Activated T-helper 1 cell treated with anti-CD3 and anti-CD28 coated beads, Interleukin-12 subunit alpha, Interleukin-12 subunit beta, Interleukin-2, Interleukin-4 antibody, amounts not matched to agents 30 ng/mL and 10 ng/mL and 1 ng/mL, durations not matched to agents 14 hours and 24 hours and 36 hours (primary cell): ENCODE measurements at regions not wholly inside any gene's neighbourhood (a gene's known extent, or its start where the extent isn't known, plus 50 kb on each side); places are given as distances from the start of the nearest gene placed in this dataset.

Source experiments
- DNase-seq: peaks from one replicate; pipeline ENCODE4 v3.0.0; 2021; ENCODE audit warnings: low spot score
- H3K27ac Mint-ChIP-seq: one replicate; pipeline ENCODE4 v1.8.0; 2021; ENCODE audit warnings: mild to moderate bottlenecking, mixed read lengths
- H3K27me3 Mint-ChIP-seq: one replicate; pipeline ENCODE4 v1.8.0; 2022; ENCODE audit warnings: mild to moderate bottlenecking, moderate library complexity, mixed read lengths; ENCODE audit not compliant: insufficient read depth
- H3K36me3 Mint-ChIP-seq: one replicate; pipeline ENCODE4 v1.8.0; 2021; ENCODE audit warnings: low read depth, mixed read lengths
- H3K4me1 Mint-ChIP-seq: one replicate; pipeline ENCODE4 v1.8.0; 2021; ENCODE audit warnings: low read depth, mixed read lengths
- H3K4me3 Mint-ChIP-seq: one replicate; pipeline ENCODE4 v1.8.0; 2021; ENCODE audit warnings: mild to moderate bottlenecking, moderate library complexity, mixed read lengths
- H3K9me3 Mint-ChIP-seq: one replicate; pipeline ENCODE4 v1.8.0; 2021; ENCODE audit warnings: mixed read lengths
- intact Hi-C: fragments of 100-400 bp; cut with micrococcal nuclease; formaldehyde crosslinking; loops from one replicate; pipeline ENCODE4 v1.15.1; 2024

DNA sequence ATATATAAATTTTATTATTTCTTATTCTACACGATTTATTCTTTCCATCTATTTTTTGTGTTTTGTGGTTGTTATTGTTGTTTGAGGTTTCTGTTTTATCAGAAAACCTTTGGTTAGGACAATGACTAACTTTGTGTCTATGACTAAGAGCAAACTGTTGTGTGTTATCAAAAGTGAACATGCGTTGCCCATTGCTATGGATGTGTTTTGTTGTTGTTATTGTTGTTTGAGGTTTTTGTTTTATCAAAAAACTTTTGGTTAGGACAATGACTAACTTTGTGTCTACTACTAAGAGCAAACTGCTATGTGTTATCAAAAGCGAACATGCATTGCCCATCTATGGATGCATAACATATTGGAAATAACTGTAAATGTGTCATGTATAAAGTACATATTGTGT, 692.3 kb downstream of the SLITRK1 start:
- no peaks in the 10 kb centered on the region for H3K36me3 Mint-ChIP-seq
- no peak for DNase-seq
- no peak overlapping the region for H3K4me3 Mint-ChIP-seq
- no peaks in the 10 kb centered on the region for H3K27me3 Mint-ChIP-seq
- H3K4me1 Mint-ChIP-seq = no peaks in the 10 kb centered on the region
- intact Hi-C loops = no loop called here
- peaks cover 7% of the 10 kb centered on the region for H3K9me3 Mint-ChIP-seq
- no peak overlapping the region for H3K27ac Mint-ChIP-seq

DNA sequence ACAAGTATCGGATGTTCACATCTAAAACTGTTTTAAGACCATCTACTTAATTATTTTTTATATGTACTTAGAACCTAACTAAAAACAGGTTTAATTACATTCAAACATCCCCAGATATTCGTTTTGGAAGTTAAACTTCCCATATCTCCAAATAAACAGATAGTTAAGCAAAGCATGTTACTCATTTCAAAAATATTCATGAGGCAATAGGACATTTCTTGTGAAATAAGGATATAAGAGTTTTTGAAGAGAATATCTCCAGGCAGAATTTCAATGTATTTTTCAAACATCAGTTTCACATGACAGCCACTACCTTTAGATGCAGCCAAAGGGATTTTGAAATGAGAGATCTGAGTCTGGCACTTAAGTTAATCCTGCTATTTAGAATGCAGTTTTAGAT, 697.5 kb downstream of the SLITRK1 start:
- H3K27ac Mint-ChIP-seq = no peak overlapping the region
- H3K4me3 Mint-ChIP-seq = no peak overlapping the region
- DNase-seq = no peak
- no peaks in the 10 kb centered on the region for H3K27me3 Mint-ChIP-seq
- H3K36me3 Mint-ChIP-seq = no peaks in the 10 kb centered on the region
- H3K4me1 Mint-ChIP-seq = no peaks in the 10 kb centered on the region
- H3K9me3 Mint-ChIP-seq = peaks cover 12% of the 10 kb centered on the region
- intact Hi-C loops = no loop called here

DNA sequence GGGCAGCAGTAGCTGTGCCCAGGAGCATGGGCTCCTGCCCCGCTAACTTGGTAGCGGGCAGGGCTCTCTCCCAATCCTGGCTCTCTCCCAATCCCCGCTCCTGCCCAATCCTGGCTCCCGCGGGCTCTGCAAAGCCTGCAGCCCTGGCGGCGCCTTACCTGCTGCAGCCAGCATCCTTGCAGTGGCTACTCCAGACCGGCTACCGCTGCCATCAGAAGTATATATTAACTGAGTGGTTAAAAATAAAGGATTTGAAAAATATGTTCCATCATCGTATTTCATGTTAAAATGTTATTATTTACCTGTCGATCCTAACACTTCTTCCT, 698.2 kb downstream of the SLITRK1 start:
- Mint-ChIP-seq H3K4me1 (no peaks in the 10 kb centered on the region), H3K4me3 (no peak overlapping the region), H3K27me3 (no peaks in the 10 kb centered on the region), H3K9me3 (peaks cover 12% of the 10 kb centered on the region), H3K36me3 (no peaks in the 10 kb centered on the region), H3K27ac (no peak overlapping the region)
- DNase-seq = no peak
- intact Hi-C loops = no loop called here

DNA sequence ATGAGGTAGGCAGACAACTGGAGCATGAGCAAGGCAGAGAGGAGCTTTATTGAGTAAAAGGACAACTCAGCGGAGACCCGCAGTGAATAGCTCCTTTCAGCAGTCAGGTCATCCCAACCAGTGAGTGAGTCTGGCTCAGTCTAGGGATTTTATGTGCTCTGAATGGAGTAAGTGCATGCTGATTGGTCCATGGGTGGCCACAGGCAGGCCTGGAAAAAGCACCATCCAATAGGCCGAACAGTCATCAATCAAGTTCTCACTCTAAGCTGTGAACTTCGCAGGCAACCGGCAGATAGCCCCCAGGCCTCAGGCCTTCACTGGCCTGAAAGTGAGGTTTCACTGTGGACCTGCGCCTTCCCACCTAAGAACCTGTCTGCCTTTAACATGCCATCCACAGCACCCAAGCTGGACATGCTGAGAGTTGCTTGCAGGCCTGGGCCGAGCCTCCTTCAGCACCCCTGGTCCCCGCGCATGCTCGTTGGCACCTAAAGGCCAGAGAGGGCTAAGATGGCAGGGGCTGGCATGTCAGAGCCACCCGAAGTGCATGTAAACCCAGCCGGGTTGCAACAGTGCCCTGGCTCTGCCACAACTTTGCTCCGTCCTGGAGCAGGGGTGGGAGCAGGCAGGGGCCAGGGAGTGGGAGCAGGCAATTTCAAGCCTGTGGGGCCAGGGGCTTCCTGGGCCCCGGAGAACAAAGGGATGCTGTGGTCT, 698.7 kb downstream of the SLITRK1 start:
- Mint-ChIP-seq H3K4me3 (no peak overlapping the region), H3K27me3 (no peaks in the 10 kb centered on the region), H3K9me3 (peaks cover 12% of the 10 kb centered on the region), H3K36me3 (no peaks in the 10 kb centered on the region), H3K27ac (no peak overlapping the region), H3K4me1 (no peaks in the 10 kb centered on the region)
- intact Hi-C loops = no loop called here
- no peak for DNase-seq

DNA sequence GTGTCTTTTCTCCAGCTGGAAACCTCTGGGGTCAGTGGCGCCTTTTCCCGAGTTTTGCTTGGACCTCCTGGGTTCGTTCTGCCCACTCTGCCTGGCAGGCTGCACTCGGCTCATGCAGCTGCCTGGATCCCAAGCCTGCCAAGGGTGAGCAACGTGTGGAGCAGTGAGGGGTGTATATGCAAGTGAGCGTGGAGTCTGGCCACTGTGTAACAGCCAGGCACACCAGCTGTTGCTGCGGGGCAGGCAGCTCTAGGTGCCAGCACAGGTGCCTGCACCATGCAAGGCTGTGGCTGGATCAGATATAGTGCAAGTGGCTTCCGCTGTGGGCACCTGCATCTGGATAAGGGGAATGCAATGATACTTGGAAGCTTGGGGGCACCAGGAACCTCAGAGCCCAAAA, 699.4 kb downstream of the SLITRK1 start:
- Mint-ChIP-seq H3K4me3 (no peak overlapping the region), H3K4me1 (no peaks in the 10 kb centered on the region), H3K27ac (no peak overlapping the region), H3K36me3 (no peaks in the 10 kb centered on the region), H3K9me3 (peaks cover 12% of the 10 kb centered on the region), H3K27me3 (no peaks in the 10 kb centered on the region)
- intact Hi-C loops = no loop called here
- no peak for DNase-seq

DNA sequence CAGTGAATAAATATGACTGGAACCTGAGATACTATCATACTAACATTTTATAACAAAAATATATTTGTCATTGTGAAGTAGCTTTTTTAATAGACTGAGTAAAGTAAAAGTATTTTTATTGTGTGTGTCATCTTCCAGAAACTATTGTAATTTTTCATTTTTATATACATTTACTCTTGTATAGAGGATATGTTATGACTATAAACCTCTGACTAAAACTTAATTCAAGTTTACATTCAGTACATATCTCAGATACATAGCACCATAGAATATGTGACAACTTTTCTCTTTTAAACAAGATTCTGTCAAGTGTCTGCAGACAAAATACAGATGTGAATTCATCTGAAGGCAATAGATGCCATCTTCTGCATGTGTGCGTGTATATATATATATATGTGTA, 704.3 kb downstream of the SLITRK1 start:
- intact Hi-C loops = no loop called here
- H3K27ac Mint-ChIP-seq = no peak overlapping the region
- DNase-seq = no peak
- peaks cover 7% of the 10 kb centered on the region for H3K9me3 Mint-ChIP-seq
- H3K27me3 Mint-ChIP-seq = no peaks in the 10 kb centered on the region
- no peaks in the 10 kb centered on the region for H3K36me3 Mint-ChIP-seq
- H3K4me3 Mint-ChIP-seq = no peak overlapping the region
- no peaks in the 10 kb centered on the region for H3K4me1 Mint-ChIP-seq

DNA sequence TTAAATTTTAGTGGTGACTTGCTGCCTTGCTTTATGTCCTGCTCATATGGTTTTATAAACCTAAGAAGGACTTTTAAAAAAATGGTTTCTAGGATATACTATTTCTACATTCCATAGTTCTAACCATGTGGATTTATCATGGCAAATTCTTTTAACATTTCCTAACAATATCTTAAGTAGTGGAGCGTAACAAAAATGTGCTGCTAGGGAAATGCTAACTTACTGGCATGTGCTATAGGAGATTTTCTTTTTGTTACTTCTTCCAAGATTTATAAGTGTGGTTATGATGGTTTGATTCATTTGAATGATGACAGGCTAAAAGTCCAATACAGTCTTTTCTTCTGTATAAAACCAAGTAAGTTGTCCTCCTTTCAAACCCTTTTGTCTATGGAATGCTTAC, 713.7 kb downstream of the SLITRK1 start:
- Mint-ChIP-seq H3K4me1 (no peaks in the 10 kb centered on the region), H3K36me3 (no peaks in the 10 kb centered on the region), H3K27me3 (no peaks in the 10 kb centered on the region), H3K4me3 (no peak overlapping the region), H3K9me3 (no peaks in the 10 kb centered on the region), H3K27ac (no peak overlapping the region)
- intact Hi-C loops = no loop called here
- no peak for DNase-seq

DNA sequence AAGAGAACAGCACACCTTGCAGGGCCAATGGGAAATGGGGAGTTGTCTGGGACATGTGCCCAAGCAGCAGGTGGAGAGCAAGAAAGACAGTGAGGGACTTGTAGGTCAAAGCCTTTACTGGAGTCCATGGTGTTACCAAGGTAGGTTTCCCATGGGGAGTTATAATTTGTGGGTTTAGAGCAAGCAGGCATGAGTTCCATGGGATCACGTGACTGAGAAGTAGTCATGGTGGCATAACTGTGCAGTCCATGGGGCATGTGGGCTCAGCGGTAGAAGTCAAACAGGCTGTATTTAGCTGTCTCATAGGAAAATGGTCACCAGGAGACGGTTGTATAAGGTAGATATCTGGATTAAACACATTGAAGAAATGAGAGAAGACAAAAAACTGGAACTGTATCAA, 715.1 kb downstream of the SLITRK1 start:
- Mint-ChIP-seq H3K27ac (no peak overlapping the region), H3K27me3 (no peaks in the 10 kb centered on the region), H3K4me1 (no peaks in the 10 kb centered on the region), H3K36me3 (no peaks in the 10 kb centered on the region), H3K4me3 (no peak overlapping the region), H3K9me3 (no peaks in the 10 kb centered on the region)
- no peak for DNase-seq
- intact Hi-C loops = no loop called here

DNA sequence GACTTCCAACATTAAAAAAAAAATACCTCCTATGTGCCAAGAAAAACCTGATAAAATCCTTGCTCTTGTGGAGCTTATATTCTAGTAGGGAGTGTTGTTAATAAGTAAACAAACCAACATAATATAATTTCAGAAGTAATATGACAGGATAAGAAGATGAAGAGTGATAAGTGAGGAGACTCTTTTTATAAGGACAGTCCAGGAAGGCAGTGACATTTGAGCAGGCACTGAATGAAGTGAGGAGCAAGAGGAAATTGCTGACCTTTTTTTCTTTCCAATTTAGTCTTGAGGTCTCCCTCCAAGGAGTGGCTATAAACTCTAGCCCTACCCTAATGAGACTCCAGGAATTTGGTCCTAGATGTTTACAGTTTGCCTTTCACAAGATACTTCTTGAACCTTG, 715.7 kb downstream of the SLITRK1 start:
- H3K4me1 Mint-ChIP-seq = no peaks in the 10 kb centered on the region
- H3K27me3 Mint-ChIP-seq = no peaks in the 10 kb centered on the region
- H3K4me3 Mint-ChIP-seq = no peak overlapping the region
- H3K36me3 Mint-ChIP-seq = no peaks in the 10 kb centered on the region
- intact Hi-C loops = no loop called here
- H3K9me3 Mint-ChIP-seq = no peaks in the 10 kb centered on the region
- H3K27ac Mint-ChIP-seq = no peak overlapping the region
- DNase-seq = no peak

DNA sequence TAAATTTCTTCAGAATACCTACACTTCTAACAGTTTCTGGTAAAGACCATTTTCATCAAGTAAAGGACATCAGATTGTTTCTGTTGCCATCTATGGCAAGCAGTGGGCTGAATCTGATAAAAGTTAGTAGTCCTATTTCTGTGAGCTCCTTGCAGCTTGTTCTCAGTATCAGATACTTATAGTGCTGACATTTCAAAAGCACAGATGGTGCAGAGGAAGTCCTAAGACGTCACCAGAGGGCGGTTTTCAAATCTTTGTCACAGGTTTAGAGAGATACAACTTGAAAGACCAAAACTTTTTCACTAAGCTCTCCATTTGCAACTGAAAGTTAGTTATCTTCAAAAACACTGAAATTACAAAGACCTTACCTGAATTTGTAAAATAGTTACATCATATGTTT, 719.8 kb downstream of the SLITRK1 start:
- no peak for DNase-seq
- no peak overlapping the region for H3K27ac Mint-ChIP-seq
- H3K4me1 Mint-ChIP-seq = no peaks in the 10 kb centered on the region
- no peaks in the 10 kb centered on the region for H3K36me3 Mint-ChIP-seq
- no peaks in the 10 kb centered on the region for H3K27me3 Mint-ChIP-seq
- H3K9me3 Mint-ChIP-seq = no peaks in the 10 kb centered on the region
- intact Hi-C loops = no loop called here
- no peak overlapping the region for H3K4me3 Mint-ChIP-seq

DNA sequence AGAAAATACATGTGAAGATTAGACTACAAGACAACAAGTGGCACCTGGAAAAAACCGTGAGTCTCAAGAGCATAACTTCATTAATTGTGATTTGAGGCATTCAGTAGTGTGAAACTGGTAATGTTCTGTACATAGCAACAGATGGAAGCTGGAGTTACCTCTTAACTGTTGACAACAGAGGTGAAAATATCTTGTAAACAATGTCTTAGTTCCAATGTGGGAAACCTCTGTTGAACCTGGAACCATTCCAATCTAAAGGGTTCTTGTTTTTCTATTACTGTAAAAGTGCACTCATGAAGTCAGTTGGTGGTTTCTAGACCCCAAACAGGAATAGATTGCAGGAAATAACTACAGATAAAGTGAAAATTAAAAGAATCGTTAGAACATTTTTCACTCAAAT, 728.4 kb downstream of the SLITRK1 start:
- Mint-ChIP-seq H3K4me3 (no peak overlapping the region), H3K9me3 (peaks cover 4% of the 10 kb centered on the region), H3K27me3 (no peaks in the 10 kb centered on the region), H3K36me3 (no peaks in the 10 kb centered on the region), H3K4me1 (no peaks in the 10 kb centered on the region), H3K27ac (no peak overlapping the region)
- DNase-seq = no peak
- intact Hi-C loops = no loop called here

DNA sequence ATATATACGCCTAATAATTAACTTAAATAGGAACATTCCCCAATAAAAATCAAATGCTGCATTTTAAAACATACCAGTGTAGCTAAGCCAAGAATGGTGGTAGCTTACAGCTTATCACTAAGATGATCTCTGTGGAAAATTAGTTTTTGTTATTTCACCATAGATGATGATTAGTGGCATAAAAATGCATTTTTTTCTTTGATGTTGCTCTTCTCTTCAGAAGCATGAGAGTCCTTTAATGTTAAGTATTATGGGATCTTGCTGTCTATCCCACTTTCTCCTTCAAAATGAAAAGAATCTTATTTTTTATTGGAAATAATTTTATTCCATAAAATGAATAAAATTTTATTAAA, 731.0 kb downstream of the SLITRK1 start:
- no peaks in the 10 kb centered on the region for H3K36me3 Mint-ChIP-seq
- H3K27me3 Mint-ChIP-seq = no peaks in the 10 kb centered on the region
- peaks cover 4% of the 10 kb centered on the region for H3K9me3 Mint-ChIP-seq
- intact Hi-C loops = no loop called here
- H3K4me1 Mint-ChIP-seq = no peaks in the 10 kb centered on the region
- DNase-seq = no peak
- no peak overlapping the region for H3K4me3 Mint-ChIP-seq
- no peak overlapping the region for H3K27ac Mint-ChIP-seq

DNA sequence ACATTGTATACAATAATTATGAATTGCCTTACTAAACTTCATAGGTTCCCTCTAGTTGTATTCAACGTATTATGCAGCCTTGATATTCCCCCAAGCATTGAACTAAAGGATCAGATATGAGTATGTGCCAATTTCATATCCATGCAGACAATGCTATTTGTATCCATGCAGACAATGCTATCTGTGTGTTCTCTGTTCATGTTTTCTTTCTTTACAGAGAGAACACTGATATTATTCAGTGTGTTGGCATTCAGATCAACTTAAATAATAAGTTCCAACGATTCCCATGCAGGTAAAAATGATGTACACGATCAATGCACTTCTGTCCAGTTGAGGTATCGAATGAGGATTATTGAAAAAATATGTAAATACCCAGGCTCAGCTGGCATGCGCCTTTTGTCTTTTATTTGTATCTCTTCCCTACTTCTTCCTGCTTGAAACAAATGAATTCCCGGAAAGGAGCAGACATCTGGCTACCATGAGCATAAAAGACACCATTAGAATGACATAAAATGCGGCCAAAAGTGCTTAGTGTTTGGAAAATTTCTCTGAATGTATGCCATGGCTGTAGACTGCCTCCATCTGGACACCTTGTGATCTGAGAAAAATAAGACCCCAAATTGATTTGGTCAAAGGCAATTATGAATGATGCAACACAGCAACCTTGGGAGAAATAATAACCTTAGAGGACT, 731.5 kb downstream of the SLITRK1 start:
- Mint-ChIP-seq H3K27ac (no peak overlapping the region), H3K27me3 (no peaks in the 10 kb centered on the region), H3K4me1 (no peaks in the 10 kb centered on the region), H3K36me3 (no peaks in the 10 kb centered on the region), H3K9me3 (peaks cover 4% of the 10 kb centered on the region), H3K4me3 (no peak overlapping the region)
- no peak for DNase-seq
- intact Hi-C loops = no loop called here

DNA sequence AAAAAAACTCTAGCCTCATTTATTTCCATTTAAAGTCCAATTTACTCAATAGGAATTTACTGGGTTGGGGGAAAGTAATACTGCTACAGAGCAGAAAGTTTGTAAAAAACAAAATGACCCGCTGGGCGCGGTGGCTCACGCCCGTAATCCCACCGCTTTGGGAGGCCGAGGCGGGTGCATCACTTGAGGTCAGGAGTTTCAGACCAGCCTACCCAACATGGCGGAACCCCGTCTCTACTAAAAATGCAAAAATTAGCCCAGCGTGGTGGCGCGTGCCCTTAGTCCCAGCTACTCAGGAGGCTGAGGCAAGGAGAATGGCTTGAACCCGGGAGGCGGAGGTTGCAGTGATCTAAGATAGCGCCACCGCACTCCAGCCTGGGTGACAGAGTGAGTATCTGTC, 745.6 kb downstream of the SLITRK1 start:
- no peaks in the 10 kb centered on the region for H3K4me1 Mint-ChIP-seq
- no peaks in the 10 kb centered on the region for H3K27me3 Mint-ChIP-seq
- no peak for DNase-seq
- peaks cover 3% of the 10 kb centered on the region for H3K9me3 Mint-ChIP-seq
- intact Hi-C loops = no loop called here
- H3K4me3 Mint-ChIP-seq = no peak overlapping the region
- no peak overlapping the region for H3K27ac Mint-ChIP-seq
- H3K36me3 Mint-ChIP-seq = no peaks in the 10 kb centered on the region
